ENCODE measurements at regions not wholly inside any gene's neighbourhood (a gene's known extent, or its start where the extent isn't known, plus 50 kb on each side); places are given as distances from the start of the nearest gene placed in this dataset.

- 91 to 92% methylated on average over 3 to 9 of the region's 9 CpGs for WGBS, 2 experiments (ENCODE audit: insufficient coverage in 1 of 2, insufficient read length in 1 of 2)
- Histone ChIP-seq H3K4me3 (ENCODE audit: low read length) (no peak overlapping the region), H3K9me3 (ENCODE audit: control insufficient read depth, low read length) (peaks cover 7% of the 10 kb centered on the region), H3K9ac (ENCODE audit: extremely low read depth, low read length, poor library complexity, severe bottlenecking) (no peak overlapping the region), H3K27me3 (ENCODE audit: control insufficient read depth, insufficient read depth, low read length, poor library complexity, severe bottlenecking) (no peaks in the 10 kb centered on the region), H3K36me3 (ENCODE audit: control insufficient read depth, insufficient read depth, low read length) (no peaks in the 10 kb centered on the region), H3K4me1 (ENCODE audit: control insufficient read depth, insufficient read depth, low read length) (peaks cover 1% of the 10 kb centered on the region), H3K27ac (ENCODE audit: low read depth, low read length) (no peak overlapping the region)
- peaks cover 32% of the 10 kb centered on the region for H3K27me3 Mint-ChIP-seq (ENCODE audit: insufficient read depth)
- H3K27ac Mint-ChIP-seq: no peak overlapping the region
- H3K36me3 Mint-ChIP-seq (ENCODE audit: low read depth): no peaks in the 10 kb centered on the region
- H3K9me3 Mint-ChIP-seq: peaks cover 29% of the 10 kb centered on the region
- H3K4me3 Mint-ChIP-seq: no peak overlapping the region
- no peak for TF ChIP-seq CTCF (conservative IDR thresholded peaks at IDR 0.05)
- no peak for DNase-seq
- H3K4me1 Mint-ChIP-seq: peaks cover 3% of the 10 kb centered on the region
These were observed 450.9 kb upstream of the MYT1L start for GRCh38 chr2:2782007-2782406.

- H3K4me1 Mint-ChIP-seq: peaks cover 3% of the 10 kb centered on the region
- no peaks in the 10 kb centered on the region for H3K36me3 ChIP-seq (ENCODE audit: control insufficient read depth, insufficient read depth, low read length)
- peaks cover 27% of the 10 kb centered on the region for H3K27me3 Mint-ChIP-seq (ENCODE audit: insufficient read depth)
- peaks cover 7% of the 10 kb centered on the region for H3K9me3 ChIP-seq (ENCODE audit: control insufficient read depth, low read length)
- H3K9me3 Mint-ChIP-seq: peaks cover 29% of the 10 kb centered on the region
- H3K4me1 ChIP-seq (ENCODE audit: control insufficient read depth, insufficient read depth, low read length): no peaks in the 10 kb centered on the region
- H3K36me3 Mint-ChIP-seq (ENCODE audit: low read depth): no peaks in the 10 kb centered on the region
- H3K27me3 ChIP-seq (ENCODE audit: control insufficient read depth, insufficient read depth, low read length, poor library complexity, severe bottlenecking): no peaks in the 10 kb centered on the region
- H3K9ac ChIP-seq (ENCODE audit: extremely low read depth, low read length, poor library complexity, severe bottlenecking): no peak overlapping the region
- H3K27ac ChIP-seq (ENCODE audit: low read depth, low read length): no peak overlapping the region
- H3K27ac Mint-ChIP-seq: no peak overlapping the region
- TF ChIP-seq CTCF (conservative IDR thresholded peaks at IDR 0.05): no peak
- H3K4me3 ChIP-seq (ENCODE audit: low read length): no peak overlapping the region
- DNase-seq: no peak
- no peak overlapping the region for H3K4me3 Mint-ChIP-seq
- 72% methylated on average over 3 of the region's 3 CpGs; no CpG with 5 or more reads in 1 of the 2 experiments for WGBS, 2 experiments (ENCODE audit: insufficient coverage in 1 of 2, insufficient read length in 1 of 2)
These were observed 448.7 kb upstream of the MYT1L start for GRCh38 chr2:2779727-2780126.

GRCh38 chr2:2777876-2778275 is 446.8 kb upstream of the MYT1L start:
- Histone ChIP-seq H3K36me3 (ENCODE audit: control insufficient read depth, insufficient read depth, low read length) (no peaks in the 10 kb centered on the region), H3K4me3 (ENCODE audit: low read length) (no peak overlapping the region), H3K27me3 (ENCODE audit: control insufficient read depth, insufficient read depth, low read length, poor library complexity, severe bottlenecking) (no peaks in the 10 kb centered on the region), H3K9me3 (ENCODE audit: control insufficient read depth, low read length) (peaks cover 7% of the 10 kb centered on the region), H3K9ac (ENCODE audit: extremely low read depth, low read length, poor library complexity, severe bottlenecking) (no peak overlapping the region), H3K27ac (ENCODE audit: low read depth, low read length) (no peak overlapping the region), H3K4me1 (ENCODE audit: control insufficient read depth, insufficient read depth, low read length) (no peaks in the 10 kb centered on the region)
- 89 to 100% methylated on average over 2 of the region's 2 CpGs for WGBS, 2 experiments (ENCODE audit: insufficient coverage in 1 of 2, insufficient read length in 1 of 2)
- TF ChIP-seq CTCF (conservative IDR thresholded peaks at IDR 0.05): no peak
- Mint-ChIP-seq H3K4me1 (peaks cover 5% of the 10 kb centered on the region), H3K4me3 (no peak overlapping the region), H3K36me3 (ENCODE audit: low read depth) (no peaks in the 10 kb centered on the region), H3K27me3 (ENCODE audit: insufficient read depth) (peaks cover 26% of the 10 kb centered on the region), H3K9me3 (peaks cover 29% of the 10 kb centered on the region), H3K27ac (no peak overlapping the region)
- no peak for DNase-seq
